ENCODE measurements at regions not wholly inside any gene's neighbourhood (a gene's known extent, or its start where the extent isn't known, plus 50 kb on each side); places are given as distances from the start of the nearest gene placed in this dataset.

- Histone ChIP-seq H3K27ac (ENCODE audit: low read depth, low read length, poor library complexity, severe bottlenecking) (no peak overlapping the region), H3K9ac (ENCODE audit: low read length) (no peak overlapping the region), H3K27me3 (ENCODE audit: insufficient read depth, low read length) (no peaks in the 10 kb centered on the region), H3K36me3 (ENCODE audit: insufficient read depth, low read length) (no peaks in the 10 kb centered on the region), H3K4me2 (ENCODE audit: low read length) (no peak overlapping the region), H3K9me3 (ENCODE audit: low read length) (no peaks in the 10 kb centered on the region), H2AFZ (ENCODE audit: low read length) (no peak overlapping the region), H3K9me2 (ENCODE audit: low read depth, low read length) (no peaks in the 10 kb centered on the region), H3K4me1 (ENCODE audit: insufficient read depth, low read length, severe bottlenecking) (no peaks in the 10 kb centered on the region), H3K4me3 (ENCODE audit: low read depth, low read length, poor library complexity, severe bottlenecking) (no peak overlapping the region), H3K79me2 (ENCODE audit: insufficient read depth, low read length) (no peaks in the 10 kb centered on the region), H4K20me1 (ENCODE audit: insufficient read depth, low read length) (no peaks in the 10 kb centered on the region), H3F3A (ENCODE audit: insufficient read depth, low read length) (no peaks in the 10 kb centered on the region)
- TF ChIP-seq EZH2 (IDR thresholded peaks at IDR 0.05; ENCODE audit: borderline replicate concordance, low read length) (no peak), CTCF (IDR thresholded peaks at IDR 0.05; ENCODE audit: low read length) (no peak)
These were observed 968.2 kb upstream of the NR2F2 start for GRCh38 chr15:95362306-95362705.

- Histone ChIP-seq H3K4me1 (ENCODE audit: insufficient read depth, low read length, severe bottlenecking) (no peaks in the 10 kb centered on the region), H2AFZ (ENCODE audit: low read length) (no peak overlapping the region), H3K36me3 (ENCODE audit: insufficient read depth, low read length) (no peaks in the 10 kb centered on the region), H4K20me1 (ENCODE audit: insufficient read depth, low read length) (no peaks in the 10 kb centered on the region), H3K9me2 (ENCODE audit: low read depth, low read length) (no peaks in the 10 kb centered on the region), H3K79me2 (ENCODE audit: insufficient read depth, low read length) (no peaks in the 10 kb centered on the region), H3K4me2 (ENCODE audit: low read length) (no peak overlapping the region), H3K27ac (ENCODE audit: low read depth, low read length, poor library complexity, severe bottlenecking) (no peak overlapping the region), H3K9ac (ENCODE audit: low read length) (no peak overlapping the region), H3K27me3 (ENCODE audit: insufficient read depth, low read length) (no peaks in the 10 kb centered on the region), H3K4me3 (ENCODE audit: low read depth, low read length, poor library complexity, severe bottlenecking) (no peak overlapping the region), H3F3A (ENCODE audit: insufficient read depth, low read length) (no peaks in the 10 kb centered on the region), H3K9me3 (ENCODE audit: low read length) (no peaks in the 10 kb centered on the region)
- TF ChIP-seq CTCF (IDR thresholded peaks at IDR 0.05; ENCODE audit: low read length) (no peak), EZH2 (IDR thresholded peaks at IDR 0.05; ENCODE audit: borderline replicate concordance, low read length) (no peak)
These were observed 966.9 kb upstream of the NR2F2 start for GRCh38 chr15:95363646-95364045.

GRCh38 chr15:95365511-95366107, 964.9 kb upstream of the NR2F2 start:
- TF ChIP-seq EZH2 (IDR thresholded peaks at IDR 0.05; ENCODE audit: borderline replicate concordance, low read length) (no peak), CTCF (IDR thresholded peaks at IDR 0.05; ENCODE audit: low read length) (no peak)
- Histone ChIP-seq H3K4me3 (ENCODE audit: low read depth, low read length, poor library complexity, severe bottlenecking) (no peak overlapping the region), H2AFZ (ENCODE audit: low read length) (no peak overlapping the region), H3F3A (ENCODE audit: insufficient read depth, low read length) (no peaks in the 10 kb centered on the region), H3K9me2 (ENCODE audit: low read depth, low read length) (no peaks in the 10 kb centered on the region), H4K20me1 (ENCODE audit: insufficient read depth, low read length) (no peaks in the 10 kb centered on the region), H3K27ac (ENCODE audit: low read depth, low read length, poor library complexity, severe bottlenecking) (no peak overlapping the region), H3K9ac (ENCODE audit: low read length) (no peak overlapping the region), H3K36me3 (ENCODE audit: insufficient read depth, low read length) (no peaks in the 10 kb centered on the region), H3K4me1 (ENCODE audit: insufficient read depth, low read length, severe bottlenecking) (no peaks in the 10 kb centered on the region), H3K9me3 (ENCODE audit: low read length) (no peaks in the 10 kb centered on the region), H3K79me2 (ENCODE audit: insufficient read depth, low read length) (no peaks in the 10 kb centered on the region), H3K4me2 (ENCODE audit: low read length) (no peak overlapping the region), H3K27me3 (ENCODE audit: insufficient read depth, low read length) (no peaks in the 10 kb centered on the region)
